Epithelial cell of esophagus (primary cell): ENCODE measurements at regions not wholly inside any gene's neighbourhood (a gene's known extent, or its start where the extent isn't known, plus 50 kb on each side); places are given as distances from the start of the nearest gene placed in this dataset.
A peak's percentile ranks its signal among the peaks of the same experiment; 100 is the strongest.

Experiments
- DNase-seq: peaks from one replicate; pipeline ENCODE4 v3.0.0; 2010; ENCODE audit warnings: low read depth
- H3K4me3 ChIP-seq: 2 replicates; pipeline ENCODE4 v1.5.1; 2011; ENCODE audit warnings: mild to moderate bottlenecking, low read length, control low read depth
- TF ChIP-seq, protein P1 (sequence below): IDR thresholded peaks from 2 replicates; pipeline ENCODE4 v1.5.1; 2011; ENCODE audit warnings: low read depth, mild to moderate bottlenecking, low read length, control low read depth, inconsistent platforms; ENCODE audit not compliant: insufficient read depth; ENCODE audit errors: missing control alignments

DNA sequence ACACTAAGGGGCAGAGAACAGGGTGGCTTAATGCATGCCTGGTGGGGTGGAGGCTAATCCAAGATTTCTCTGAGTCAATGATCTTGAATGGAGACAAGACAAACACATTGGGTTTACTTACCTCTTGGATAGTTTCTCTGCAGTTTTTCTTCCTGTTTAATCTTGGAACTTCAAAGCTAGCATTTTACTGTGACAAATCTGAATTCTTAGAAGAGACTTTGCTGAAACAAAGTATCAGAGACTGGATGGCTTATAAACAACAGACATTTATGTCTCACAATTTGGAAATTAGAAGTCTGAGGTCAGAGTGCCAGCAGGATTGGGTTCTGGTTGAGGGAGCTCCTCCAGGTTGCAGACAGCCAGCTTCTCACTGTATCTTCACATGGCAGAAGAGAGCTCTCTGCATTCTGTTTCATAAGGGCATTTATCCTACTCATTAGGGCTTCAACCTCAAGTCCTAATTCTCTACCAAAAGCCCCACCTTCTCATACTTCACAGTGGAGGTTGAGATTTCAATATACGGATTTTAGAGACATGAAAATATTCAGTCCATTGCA is 921.8 kb downstream of the VRK1 start:
- DNase-seq, result no peak
- no peak overlapping the region for H3K4me3 ChIP-seq
- TF ChIP-seq, protein P1, sequence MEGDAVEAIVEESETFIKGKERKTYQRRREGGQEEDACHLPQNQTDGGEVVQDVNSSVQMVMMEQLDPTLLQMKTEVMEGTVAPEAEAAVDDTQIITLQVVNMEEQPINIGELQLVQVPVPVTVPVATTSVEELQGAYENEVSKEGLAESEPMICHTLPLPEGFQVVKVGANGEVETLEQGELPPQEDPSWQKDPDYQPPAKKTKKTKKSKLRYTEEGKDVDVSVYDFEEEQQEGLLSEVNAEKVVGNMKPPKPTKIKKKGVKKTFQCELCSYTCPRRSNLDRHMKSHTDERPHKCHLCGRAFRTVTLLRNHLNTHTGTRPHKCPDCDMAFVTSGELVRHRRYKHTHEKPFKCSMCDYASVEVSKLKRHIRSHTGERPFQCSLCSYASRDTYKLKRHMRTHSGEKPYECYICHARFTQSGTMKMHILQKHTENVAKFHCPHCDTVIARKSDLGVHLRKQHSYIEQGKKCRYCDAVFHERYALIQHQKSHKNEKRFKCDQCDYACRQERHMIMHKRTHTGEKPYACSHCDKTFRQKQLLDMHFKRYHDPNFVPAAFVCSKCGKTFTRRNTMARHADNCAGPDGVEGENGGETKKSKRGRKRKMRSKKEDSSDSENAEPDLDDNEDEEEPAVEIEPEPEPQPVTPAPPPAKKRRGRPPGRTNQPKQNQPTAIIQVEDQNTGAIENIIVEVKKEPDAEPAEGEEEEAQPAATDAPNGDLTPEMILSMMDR, result no peak

GRCh38 chr14:97719931-97720330 is 922.7 kb downstream of the VRK1 start:
- no peak overlapping the region for H3K4me3 ChIP-seq

GRCh38 chr14:97723351-97723750 is 926.2 kb downstream of the VRK1 start:
- TF ChIP-seq, protein P1, result no peak
- DNase-seq, result no peak
- H3K4me3 ChIP-seq, result no peak overlapping the region

More at GRCh38 chr14:97719931-97720330, 922.7 kb downstream of the VRK1 start:
- DNase-seq, result no peak
- TF ChIP-seq, protein P1, result no peak

DNA sequence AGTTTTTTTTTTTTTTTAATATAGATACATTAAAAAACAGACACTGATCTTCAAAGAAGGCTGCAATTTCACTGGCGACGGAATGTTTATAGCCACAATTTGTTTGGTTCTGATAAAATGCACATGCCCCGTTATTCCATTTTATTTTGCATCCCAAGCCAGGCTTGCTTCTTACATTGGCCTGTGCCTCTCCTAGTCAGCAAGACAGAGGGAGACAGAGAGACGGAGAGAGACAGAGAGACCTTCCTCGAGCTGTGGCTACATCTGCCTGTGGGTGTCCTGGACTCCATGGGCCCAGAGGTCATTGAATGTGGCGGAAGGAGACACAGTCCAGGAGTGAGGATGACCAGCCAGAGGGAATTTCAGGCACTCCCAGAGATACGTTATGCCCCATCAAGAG is 926.6 kb downstream of the VRK1 start:
- H3K4me3 ChIP-seq, result no peak overlapping the region
- no peak for DNase-seq
- TF ChIP-seq, protein P1, result no peak

DNA sequence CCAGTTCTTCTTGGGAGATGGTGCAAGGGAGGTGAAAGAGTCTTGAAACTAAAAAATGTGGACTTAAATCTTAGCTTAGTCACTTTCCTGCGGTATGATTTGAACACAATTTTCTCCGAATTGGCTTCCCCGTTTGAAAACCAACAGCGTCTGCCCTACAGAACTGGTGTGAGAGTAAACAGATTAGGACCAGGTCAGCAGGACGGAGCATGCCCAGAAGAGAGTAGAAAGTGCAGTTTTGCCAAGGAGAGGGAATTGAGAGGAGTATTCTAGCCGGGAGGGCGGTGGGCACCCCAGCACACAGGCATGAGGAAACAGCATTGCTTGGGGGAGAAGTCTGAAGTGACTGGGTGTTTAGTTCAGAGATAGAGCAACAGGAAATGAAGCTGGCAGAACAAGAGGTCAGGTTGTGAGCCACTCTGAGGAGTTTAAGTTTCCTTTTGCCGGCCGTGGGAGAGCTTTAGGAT is 927.1 kb downstream of the VRK1 start:
- peak; percentile 7 for DNase-seq
- H3K4me3 ChIP-seq, result no peak overlapping the region
- TF ChIP-seq, protein P1, result no peak

- H3K4me3 ChIP-seq, result no peak overlapping the region
- DNase-seq, result no peak
- TF ChIP-seq, protein P1, result no peak
These were observed 929.5 kb downstream of the VRK1 start for GRCh38 chr14:97726676-97727075.

GRCh38 chr14:97730706-97731105 is 933.5 kb downstream of the VRK1 start:
- TF ChIP-seq, protein P1, result no peak
- DNase-seq, result no peak
- no peak overlapping the region for H3K4me3 ChIP-seq
